HG02623 (cell line): ENCODE measurements at regions not wholly inside any gene's neighbourhood (a gene's known extent, or its start where the extent isn't known, plus 50 kb on each side); places are given as distances from the start of the nearest gene placed in this dataset.

ENCODE experiments used
- ATAC-seq: cut with Tn5 transposase; IDR thresholded peaks from one replicate; pipeline ENCODE4 v1.9.1; 2021; ENCODE audit warnings: moderate library complexity; ENCODE audit not compliant: unreplicated experiment

GRCh38 chr16:86104537-86105048 lies 205.6 kb downstream of the IRF8 start:
- ATAC-seq = no peak

GRCh38 chr16:86107215-86107825 lies 208.4 kb downstream of the IRF8 start:
- ATAC-seq = no peak

GRCh38 chr16:86108062-86108461 lies 209.1 kb downstream of the IRF8 start:
- no peak for ATAC-seq

GRCh38 chr16:86110134-86110533 lies 211.2 kb downstream of the IRF8 start:
- ATAC-seq = no peak

- no peak for ATAC-seq
Measured at GRCh38 chr16:86110726-86111125, 211.8 kb downstream of the IRF8 start.

GRCh38 chr16:86112178-86112577 lies 213.2 kb downstream of the IRF8 start:
- ATAC-seq = no peak

- no peak for ATAC-seq
Measured at GRCh38 chr16:86117235-86117634, 218.3 kb downstream of the IRF8 start.

- no peak for ATAC-seq
Measured at GRCh38 chr16:86117756-86118155, 218.8 kb downstream of the IRF8 start.

- no peak for ATAC-seq
Measured at GRCh38 chr16:86118467-86119307, 219.7 kb downstream of the IRF8 start.

- ATAC-seq = no peak
Measured at GRCh38 chr16:86120201-86121192, 221.5 kb downstream of the IRF8 start.

GRCh38 chr16:86121374-86122010 lies 222.5 kb downstream of the IRF8 start:
- ATAC-seq = no peak

GRCh38 chr16:86122681-86123342 lies 223.8 kb downstream of the IRF8 start:
- ATAC-seq = no peak

- ATAC-seq = no peak
Measured at GRCh38 chr16:86124321-86124720, 225.4 kb downstream of the IRF8 start.

- ATAC-seq = no peak
Measured at GRCh38 chr16:86126891-86127290, 227.9 kb downstream of the IRF8 start.

- ATAC-seq = no peak
Measured at GRCh38 chr16:86127366-86127765, 228.4 kb downstream of the IRF8 start.

GRCh38 chr16:86128246-86128645 lies 229.3 kb downstream of the IRF8 start:
- no peak for ATAC-seq

- ATAC-seq = no peak
Measured at GRCh38 chr16:86129541-86129940, 230.6 kb downstream of the IRF8 start.

- ATAC-seq = no peak
Measured at GRCh38 chr16:86133377-86133776, 234.4 kb downstream of the IRF8 start.

GRCh38 chr16:86133847-86134375 lies 234.9 kb downstream of the IRF8 start:
- ATAC-seq = no peak
